Loucy (cell line): ENCODE measurements at regions not wholly inside any gene's neighbourhood (a gene's known extent, or its start where the extent isn't known, plus 50 kb on each side); places are given as distances from the start of the nearest gene placed in this dataset.

Experiments used
- H2AFZ ChIP-seq: fragments of 200-600 bp; sonication (generic); 2 replicates; pipeline ENCODE4 v1.6.0; 2016; ENCODE audit warnings: antibody characterized with exemption, mild to moderate bottlenecking, low read length, moderate library complexity
- H3F3A ChIP-seq: fragments of 200-600 bp; 2 replicates; pipeline ENCODE4 v1.6.0; 2016; ENCODE audit warnings: antibody characterized with exemption, low read depth, mild to moderate bottlenecking
- H3K27me3 ChIP-seq: fragments of 200-600 bp; sonication (generic); 2 replicates; pipeline ENCODE4 v1.6.1; 2014; ENCODE audit warnings: low read length, mild to moderate bottlenecking; ENCODE audit not compliant: insufficient read depth, poor library complexity, severe bottlenecking
- H3K36me3 ChIP-seq: fragments of 200-600 bp; sonication (generic); 2 replicates; pipeline ENCODE4 v1.6.1; 2016; ENCODE audit warnings: low read length; ENCODE audit not compliant: insufficient read depth
- H3K4me1 ChIP-seq: fragments of 200-600 bp; sonication (generic); 2 replicates; pipeline ENCODE4 v1.5.1; 2014; ENCODE audit warnings: low read length, mild to moderate bottlenecking; ENCODE audit not compliant: insufficient read depth, poor library complexity, severe bottlenecking
- H3K4me2 ChIP-seq: fragments of 200-600 bp; sonication (generic); 2 replicates; pipeline ENCODE4 v1.6.0; 2014; ENCODE audit warnings: antibody characterized with exemption, low read length, low read depth, mild to moderate bottlenecking; ENCODE audit not compliant: poor library complexity, severe bottlenecking
- H3K4me3 ChIP-seq: fragments of 200-600 bp; sonication (generic); 2 replicates; pipeline ENCODE4 v1.5.1; 2014; ENCODE audit warnings: low read length, mild to moderate bottlenecking, mixed read lengths; ENCODE audit not compliant: poor library complexity, severe bottlenecking
- H3K79me2 ChIP-seq: fragments of 200-600 bp; sonication (generic); 2 replicates; pipeline ENCODE4 v1.6.1; 2014; ENCODE audit warnings: low read length; ENCODE audit not compliant: insufficient read depth
- H3K9ac ChIP-seq: fragments of 200-600 bp; sonication (generic); 2 replicates; pipeline ENCODE4 v1.6.0; 2014; ENCODE audit warnings: mild to moderate bottlenecking, low read depth, low read length, moderate library complexity; ENCODE audit not compliant: poor library complexity, severe bottlenecking
- H3K9me2 ChIP-seq: fragments of 200-600 bp; sonication (generic); replicated peaks from 2 replicates; pipeline ENCODE4 v1.6.1; 2016; ENCODE audit warnings: low read depth, low read length, mixed read lengths
- H3K9me3 ChIP-seq: fragments of 200-600 bp; sonication (generic); 2 replicates; pipeline ENCODE4 v1.6.1; 2014; ENCODE audit warnings: mild to moderate bottlenecking, antibody characterized with exemption, low read length, low read depth; ENCODE audit not compliant: insufficient read depth
- H4K20me1 ChIP-seq: fragments of 200-600 bp; sonication (generic); 2 replicates; pipeline ENCODE4 v1.6.0; 2014; ENCODE audit warnings: antibody characterized with exemption, low read length, mild to moderate bottlenecking; ENCODE audit not compliant: insufficient read depth, poor library complexity, severe bottlenecking
- CTCF ChIP-seq: fragments of 200-600 bp; sonication (generic); conservative IDR thresholded peaks from 2 replicates; pipeline ENCODE4 v1.5.1; 2014; ENCODE audit warnings: mild to moderate bottlenecking, antibody characterized with exemption, low read length
- EZH2phosphoT487 ChIP-seq: fragments of 200-600 bp; IDR thresholded peaks from 2 replicates; pipeline ENCODE4 v1.6.1; 2018; ENCODE audit warnings: antibody characterized with exemption, mild to moderate bottlenecking, moderate library complexity, borderline replicate concordance

- H3K9me2 ChIP-seq = no peaks in the 10 kb centered on the region
- no peaks in the 10 kb centered on the region for H3K4me1 ChIP-seq
- H3K36me3 ChIP-seq = no peaks in the 10 kb centered on the region
- H3K4me2 ChIP-seq = no peak overlapping the region
- TF ChIP-seq CTCF (no peak), EZH2phosphoT487 (no peak)
- no peak overlapping the region for H2AFZ ChIP-seq
- no peaks in the 10 kb centered on the region for H3K79me2 ChIP-seq
- H3K9me3 ChIP-seq = no peaks in the 10 kb centered on the region
- no peak overlapping the region for H3K4me3 ChIP-seq
- no peaks in the 10 kb centered on the region for H3K27me3 ChIP-seq
- no peak overlapping the region for H3K9ac ChIP-seq
- H4K20me1 ChIP-seq = no peaks in the 10 kb centered on the region
- no peaks in the 10 kb centered on the region for H3F3A ChIP-seq
Observed at GRCh38 chr4:69025999-69026387, 70.3 kb upstream of the UGT2B7 start.

- Histone ChIP-seq H3F3A (no peaks in the 10 kb centered on the region), H3K27me3 (no peaks in the 10 kb centered on the region), H3K9me3 (no peaks in the 10 kb centered on the region), H4K20me1 (no peaks in the 10 kb centered on the region), H3K79me2 (no peaks in the 10 kb centered on the region), H3K36me3 (no peaks in the 10 kb centered on the region), H3K4me1 (no peaks in the 10 kb centered on the region), H3K4me2 (no peak overlapping the region), H2AFZ (no peak overlapping the region), H3K9me2 (no peaks in the 10 kb centered on the region), H3K4me3 (no peak overlapping the region), H3K9ac (no peak overlapping the region)
- TF ChIP-seq CTCF = no peak
- no peak for TF ChIP-seq EZH2phosphoT487
Observed at GRCh38 chr4:69026974-69027373, 69.3 kb upstream of the UGT2B7 start.

DNA sequence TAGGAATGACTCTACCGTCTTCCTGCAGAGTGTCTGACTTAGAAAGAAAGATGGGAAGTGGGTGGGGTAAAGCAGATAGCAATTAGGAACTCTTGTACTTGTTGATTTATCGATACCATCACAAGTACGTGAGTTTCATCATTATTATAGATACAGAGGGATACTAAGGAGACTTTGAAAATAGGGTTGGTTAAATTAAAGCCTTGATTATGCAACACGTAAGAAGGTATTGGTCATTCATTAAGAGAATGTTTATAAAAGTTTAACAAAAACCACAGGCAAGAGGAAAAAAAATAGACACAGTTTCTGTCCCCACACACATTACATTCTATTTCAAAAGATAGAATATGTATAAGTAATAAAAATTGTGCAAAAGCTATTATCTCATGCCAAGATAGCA is 65.9 kb upstream of the UGT2B7 start:
- TF ChIP-seq CTCF (no peak), EZH2phosphoT487 (no peak)
- Histone ChIP-seq H2AFZ (no peak overlapping the region), H3K36me3 (no peaks in the 10 kb centered on the region), H3K9me2 (no peaks in the 10 kb centered on the region), H3K4me1 (no peaks in the 10 kb centered on the region), H3K27me3 (no peaks in the 10 kb centered on the region), H4K20me1 (no peaks in the 10 kb centered on the region), H3K79me2 (no peaks in the 10 kb centered on the region), H3K4me3 (no peak overlapping the region), H3K9me3 (no peaks in the 10 kb centered on the region), H3K9ac (no peak overlapping the region), H3K4me2 (no peak overlapping the region), H3F3A (no peaks in the 10 kb centered on the region)
